DOHH2 (cell line): ENCODE measurements at regions not wholly inside any gene's neighbourhood (a gene's known extent, or its start where the extent isn't known, plus 50 kb on each side); places are given as distances from the start of the nearest gene placed in this dataset.

ENCODE experiments used
- H3F3A ChIP-seq: fragments of 200-600 bp; sonication (generic), shearing (Covaris generic); 2 replicates; pipeline ENCODE4 v1.6.0; 2016; ENCODE audit warnings: antibody characterized with exemption, mild to moderate bottlenecking; ENCODE audit not compliant: control insufficient read depth, insufficient read depth
- H3K27ac ChIP-seq: fragments of 200-600 bp; sonication (generic); 2 replicates; pipeline ENCODE4 v1.5.1; 2014; ENCODE audit warnings: low read depth, mild to moderate bottlenecking, low read length, moderate library complexity
- H3K27me3 ChIP-seq: fragments of 200-600 bp; sonication (generic); 2 replicates; pipeline ENCODE4 v1.6.1; 2014; ENCODE audit warnings: mild to moderate bottlenecking, low read length, mixed read lengths; ENCODE audit not compliant: control insufficient read depth
- H3K36me3 ChIP-seq: fragments of 200-600 bp; sonication (generic); 2 replicates; pipeline ENCODE4 v1.6.1; 2014; ENCODE audit warnings: mild to moderate bottlenecking, low read length, moderate library complexity, mixed read lengths; ENCODE audit not compliant: control insufficient read depth
- H3K4me1 ChIP-seq: fragments of 200-600 bp; sonication (generic); 2 replicates; pipeline ENCODE4 v1.6.1; 2014; ENCODE audit warnings: mild to moderate bottlenecking, low read length, mixed read lengths; ENCODE audit not compliant: control insufficient read depth
- H3K4me2 ChIP-seq: fragments of 200-600 bp; sonication (generic); 2 replicates; pipeline ENCODE4 v1.6.0; 2014; ENCODE audit warnings: mild to moderate bottlenecking, low read length, moderate library complexity
- H3K4me3 ChIP-seq: fragments of 200-600 bp; sonication (generic); 2 replicates; pipeline ENCODE4 v1.5.1; 2014; ENCODE audit warnings: mild to moderate bottlenecking, low read length, mixed read lengths
- H3K79me2 ChIP-seq: fragments of 200-600 bp; sonication (generic); 2 replicates; pipeline ENCODE4 v1.6.1; 2014; ENCODE audit warnings: mild to moderate bottlenecking, low read length, mixed read lengths; ENCODE audit not compliant: control insufficient read depth
- H3K9me2 ChIP-seq: fragments of 200-600 bp; sonication (generic); replicated peaks from 2 replicates; pipeline ENCODE4 v1.6.1; 2014; ENCODE audit warnings: mild to moderate bottlenecking, low read length, mixed read lengths; ENCODE audit not compliant: control insufficient read depth
- H3K9me3 ChIP-seq: fragments of 200-600 bp; sonication (generic); 2 replicates; pipeline ENCODE4 v1.6.1; 2014; ENCODE audit warnings: antibody characterized with exemption, low read length, mixed read lengths; ENCODE audit not compliant: control insufficient read depth, insufficient read depth
- H4K20me1 ChIP-seq: fragments of 200-600 bp; sonication (generic); 2 replicates; pipeline ENCODE4 v1.6.0; 2014; ENCODE audit warnings: low read depth, mild to moderate bottlenecking, antibody characterized with exemption, low read length, moderate library complexity; ENCODE audit not compliant: control insufficient read depth, insufficient read depth
- EZH2phosphoT487 ChIP-seq: fragments of 200-600 bp; sonication (generic); IDR thresholded peaks from 2 replicates; pipeline ENCODE4 v1.6.1; 2017; ENCODE audit warnings: borderline replicate concordance, mild to moderate bottlenecking, antibody characterized with exemption, low read length, moderate library complexity, mixed read lengths
- TF ChIP-seq, protein P1 (sequence below): fragments of 200-600 bp; sonication (generic); IDR thresholded peaks from one replicate; pipeline ENCODE4 v1.5.1; 2014; ENCODE audit warnings: antibody characterized with exemption, mild to moderate bottlenecking, low read depth, low read length; ENCODE audit not compliant: poor library complexity, severe bottlenecking

DNA sequence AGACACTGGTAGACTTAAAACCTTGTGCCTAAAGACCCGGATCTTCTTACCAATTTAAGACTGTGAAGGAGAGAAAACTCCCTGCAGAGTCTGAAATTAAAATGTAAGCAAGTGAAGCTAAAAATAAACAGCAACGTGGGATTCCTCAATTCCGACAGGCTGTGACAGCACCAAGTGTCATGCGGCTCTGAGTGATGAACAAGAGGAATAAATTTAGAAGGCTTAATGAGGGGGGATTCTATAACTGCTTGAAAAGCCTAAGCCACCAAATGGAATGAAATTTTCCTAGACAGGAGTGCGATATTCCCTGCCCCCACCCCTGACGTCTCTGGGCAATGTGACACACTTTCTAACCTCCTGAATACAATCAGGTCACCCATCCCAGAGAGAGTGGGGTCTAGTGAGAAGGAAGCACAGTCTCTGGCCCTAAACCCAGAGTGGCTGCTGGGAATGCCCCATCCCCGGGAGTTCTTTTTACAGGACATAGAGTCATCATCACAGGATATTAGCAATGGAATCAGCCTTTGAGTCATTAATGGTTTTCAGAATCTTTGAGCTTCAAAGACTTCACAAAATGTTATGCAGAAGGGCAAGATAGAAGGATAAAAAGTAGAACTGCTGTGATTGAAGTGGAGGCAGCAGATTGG lies 114.3 kb downstream of the EDEM1 start:
- Histone ChIP-seq H3K27me3 (peaks cover 3% of the 10 kb centered on the region; the same call in 1 of the 2 replicates), H3K9me2 (no peaks in the 10 kb centered on the region), H3F3A (no peaks in the 10 kb centered on the region), H3K27ac (no peak overlapping the region), H3K4me2 (no peak overlapping the region), H3K36me3 (no peaks in the 10 kb centered on the region), H3K4me1 (peaks cover 12% of the 10 kb centered on the region), H3K9me3 (no peaks in the 10 kb centered on the region), H3K4me3 (no peak overlapping the region), H3K79me2 (no peaks in the 10 kb centered on the region), H4K20me1 (no peaks in the 10 kb centered on the region)
- no peak for TF ChIP-seq EZH2phosphoT487
- TF ChIP-seq, protein P1, sequence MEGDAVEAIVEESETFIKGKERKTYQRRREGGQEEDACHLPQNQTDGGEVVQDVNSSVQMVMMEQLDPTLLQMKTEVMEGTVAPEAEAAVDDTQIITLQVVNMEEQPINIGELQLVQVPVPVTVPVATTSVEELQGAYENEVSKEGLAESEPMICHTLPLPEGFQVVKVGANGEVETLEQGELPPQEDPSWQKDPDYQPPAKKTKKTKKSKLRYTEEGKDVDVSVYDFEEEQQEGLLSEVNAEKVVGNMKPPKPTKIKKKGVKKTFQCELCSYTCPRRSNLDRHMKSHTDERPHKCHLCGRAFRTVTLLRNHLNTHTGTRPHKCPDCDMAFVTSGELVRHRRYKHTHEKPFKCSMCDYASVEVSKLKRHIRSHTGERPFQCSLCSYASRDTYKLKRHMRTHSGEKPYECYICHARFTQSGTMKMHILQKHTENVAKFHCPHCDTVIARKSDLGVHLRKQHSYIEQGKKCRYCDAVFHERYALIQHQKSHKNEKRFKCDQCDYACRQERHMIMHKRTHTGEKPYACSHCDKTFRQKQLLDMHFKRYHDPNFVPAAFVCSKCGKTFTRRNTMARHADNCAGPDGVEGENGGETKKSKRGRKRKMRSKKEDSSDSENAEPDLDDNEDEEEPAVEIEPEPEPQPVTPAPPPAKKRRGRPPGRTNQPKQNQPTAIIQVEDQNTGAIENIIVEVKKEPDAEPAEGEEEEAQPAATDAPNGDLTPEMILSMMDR: no peak

DNA sequence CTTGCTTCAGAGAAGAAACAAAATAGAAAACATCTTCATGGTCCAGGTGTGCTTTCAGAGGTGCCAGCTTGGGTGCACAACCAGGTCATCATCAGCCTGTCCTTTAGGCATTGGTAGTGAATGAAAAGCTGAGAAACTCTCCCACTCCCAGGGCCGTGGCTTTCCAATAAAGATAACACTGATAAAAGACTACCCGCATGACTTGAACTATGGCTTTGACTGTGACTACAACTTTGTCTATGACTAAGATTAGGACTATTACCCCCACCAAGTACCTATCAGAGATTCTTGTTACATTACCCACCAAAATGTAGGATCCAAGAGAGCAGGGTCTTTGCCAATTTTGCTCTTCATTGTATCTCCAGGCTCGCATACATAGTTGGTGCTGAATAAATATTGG lies 115.2 kb downstream of the EDEM1 start:
- H3K9me2 ChIP-seq: no peaks in the 10 kb centered on the region
- no peak overlapping the region for H3K27ac ChIP-seq
- H3K27me3 ChIP-seq: peaks cover 3% of the 10 kb centered on the region; the same call in 1 of the 2 replicates
- H3K79me2 ChIP-seq: no peaks in the 10 kb centered on the region
- H4K20me1 ChIP-seq: no peaks in the 10 kb centered on the region
- H3K9me3 ChIP-seq: no peaks in the 10 kb centered on the region
- H3K36me3 ChIP-seq: no peaks in the 10 kb centered on the region
- H3K4me3 ChIP-seq: no peak overlapping the region
- peaks cover 12% of the 10 kb centered on the region for H3K4me1 ChIP-seq
- no peak for TF ChIP-seq EZH2phosphoT487
- TF ChIP-seq, protein P1: no peak
- no peaks in the 10 kb centered on the region for H3F3A ChIP-seq
- H3K4me2 ChIP-seq: no peak overlapping the region

DNA sequence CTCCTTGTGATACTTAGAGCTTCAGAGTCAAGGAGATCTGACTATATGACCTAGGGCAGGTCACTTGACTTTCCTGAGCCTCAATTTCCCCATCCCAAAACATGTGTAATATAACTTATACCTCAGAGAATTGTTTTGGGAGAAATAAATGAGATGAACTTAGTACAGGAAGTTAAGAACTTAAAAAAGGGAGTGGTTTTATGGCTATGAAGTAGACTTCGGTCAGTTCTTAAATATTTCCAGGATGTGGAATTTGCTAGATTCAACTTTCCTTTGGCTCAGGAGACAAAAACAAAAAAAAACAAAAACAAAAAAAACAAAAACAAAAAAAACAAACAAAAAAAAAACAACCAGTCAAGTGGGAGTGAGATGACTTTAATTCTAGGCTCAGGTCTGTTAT lies 116.7 kb downstream of the EDEM1 start:
- Histone ChIP-seq H3K79me2 (no peaks in the 10 kb centered on the region), H3K27me3 (peaks cover 3% of the 10 kb centered on the region; the same call in 1 of the 2 replicates), H3K9me3 (no peaks in the 10 kb centered on the region), H3F3A (no peaks in the 10 kb centered on the region), H3K4me2 (no peak overlapping the region), H4K20me1 (no peaks in the 10 kb centered on the region), H3K4me1 (no peaks in the 10 kb centered on the region), H3K9me2 (no peaks in the 10 kb centered on the region), H3K4me3 (no peak overlapping the region), H3K27ac (no peak overlapping the region), H3K36me3 (no peaks in the 10 kb centered on the region)
- TF ChIP-seq EZH2phosphoT487: no peak
- TF ChIP-seq, protein P1: no peak
